Mucosa of descending colon (tissue), 3 donors: ENCODE measurements at regions not wholly inside any gene's neighbourhood (a gene's known extent, or its start where the extent isn't known, plus 50 kb on each side); places are given as distances from the start of the nearest gene placed in this dataset.

Experiments used
- ATAC-seq: fragments of 200-7000 bp; cut with Tn5 transposase; one replicate; pipeline ENCODE4 v1.9.1; 2020; ENCODE audit warnings: mild to moderate bottlenecking, moderate library complexity
- DNase-seq, 3 donors: peaks; one replicate each; pipeline ENCODE4 v3.0.0-alpha.2; 2020
- H3K36me3 ChIP-seq: fragments of 200-600 bp; one replicate; pipeline ENCODE4 v1.8.0; 2021; ENCODE audit warnings: low read depth, mild to moderate bottlenecking
- H3K4me1 ChIP-seq: fragments of 200-600 bp; one replicate; pipeline ENCODE4 v1.8.0; 2021; ENCODE audit warnings: low read depth, mild to moderate bottlenecking
- H3K4me3 ChIP-seq: fragments of 200-600 bp; one replicate; pipeline ENCODE4 v1.8.0; 2021; ENCODE audit warnings: mild to moderate bottlenecking
- H3K9me3 ChIP-seq: fragments of 200-600 bp; one replicate; pipeline ENCODE4 v1.8.0; 2021; ENCODE audit warnings: mild to moderate bottlenecking
- CTCF ChIP-seq: fragments of 200-600 bp; IDR thresholded peaks from one replicate; pipeline ENCODE4 v1.8.0; 2022; ENCODE audit warnings: antibody characterized with exemption, mild to moderate bottlenecking
- intact Hi-C, 2 donors: fragments of 100-400 bp; cut with DNase I in 1 of 2; cut with micrococcal nuclease in 1 of 2; formaldehyde crosslinking; loops; one replicate each; pipeline versions ENCODE4 v1.11.0 to v1.11.1; 2022; cut with DNase I, micrococcal nuclease
- donor health status: DM: no; HTN: no; CAD: no; lungs with moderate emphysema.
- donor health status: DM: no; HTN: no; CAD: no.
- donor health status: DM: no; HTN: yes; CAD: no.

- TF ChIP-seq CTCF, result no peak
- Histone ChIP-seq H3K4me1 (no peaks in the 10 kb centered on the region), H3K9me3 (no peaks in the 10 kb centered on the region), H3K4me3 (no peak overlapping the region), H3K36me3 (no peaks in the 10 kb centered on the region)
- DNase-seq (no peak), ATAC-seq (no peak)
- intact Hi-C loops, result no loop called here
Measured at GRCh38 chr1:58166417-58166816, 380.1 kb downstream of the OMA1 start.

- no peak for TF ChIP-seq CTCF
- no peaks in the 10 kb centered on the region for H3K9me3 ChIP-seq
- no peak overlapping the region for H3K4me3 ChIP-seq
- no peaks in the 10 kb centered on the region for H3K36me3 ChIP-seq
- no peak for DNase-seq
- ATAC-seq, result no peak
- intact Hi-C loops, result no loop called here
- H3K4me1 ChIP-seq, result no peaks in the 10 kb centered on the region
Measured at GRCh38 chr1:58165073-58165472, 381.5 kb downstream of the OMA1 start.

- H3K9me3 ChIP-seq, result no peaks in the 10 kb centered on the region
- peak; percentile 73 for TF ChIP-seq CTCF
- ATAC-seq (peak; percentile 75), DNase-seq (peak in 1 of 3 donors; percentile 70)
- H3K4me1 ChIP-seq, result no peaks in the 10 kb centered on the region
- no peak overlapping the region for H3K4me3 ChIP-seq
- no peaks in the 10 kb centered on the region for H3K36me3 ChIP-seq
- intact Hi-C loops, result no loop called here
Measured at GRCh38 chr1:58162952-58163550, 383.5 kb downstream of the OMA1 start.

GRCh38 chr1:58159434-58159830 lies 387.1 kb downstream of the OMA1 start:
- ATAC-seq, result no peak
- H3K36me3 ChIP-seq, result no peaks in the 10 kb centered on the region
- no peak overlapping the region for H3K4me3 ChIP-seq
- TF ChIP-seq CTCF, result no peak
- H3K4me1 ChIP-seq, result no peaks in the 10 kb centered on the region
- intact Hi-C loops, result no loop called here
- H3K9me3 ChIP-seq, result no peaks in the 10 kb centered on the region
- no peak for DNase-seq

- TF ChIP-seq CTCF, result no peak
- ATAC-seq (no peak), DNase-seq (no peak)
- H3K4me1 ChIP-seq, result no peaks in the 10 kb centered on the region
- H3K4me3 ChIP-seq, result no peak overlapping the region
- H3K9me3 ChIP-seq, result no peaks in the 10 kb centered on the region
- H3K36me3 ChIP-seq, result no peaks in the 10 kb centered on the region
- intact Hi-C loops, result no loop called here
Measured at GRCh38 chr1:58158506-58159433, 387.8 kb downstream of the OMA1 start.
